AG04450 (cell line): ENCODE measurements at regions not wholly inside any gene's neighbourhood (a gene's known extent, or its start where the extent isn't known, plus 50 kb on each side); places are given as distances from the start of the nearest gene placed in this dataset.

Experiments used
- CTCF ChIA-PET: fragments of 300-600, 350-600 bp; formaldehyde crosslinking; extraction: SDS; loops from one replicate; lab custom pipeline; 2022; ENCODE audit warnings: antibody characterized with exemption, inconsistent platforms; lab: Charles Lee
- POLR2A ChIA-PET: fragments of 350-600 bp; formaldehyde crosslinking; extraction: SDS; loops from one replicate; lab custom pipeline; 2021; ENCODE audit warnings: antibody characterized with exemption, inconsistent platforms; lab: Yijun Ruan, JAX
- DNase-seq: peaks from one replicate; pipeline ENCODE4 v3.0.0-alpha.2; 2011; ENCODE audit warnings: low read depth, low spot score
- H3K27ac ChIP-seq: one replicate; pipeline ENCODE4 v1.5.1; 2012; ENCODE audit warnings: low read depth, low read length, control low read depth
- H3K27me3 ChIP-seq: one replicate; pipeline ENCODE4 v1.6.0; 2012; ENCODE audit warnings: low read length; ENCODE audit not compliant: control insufficient read depth, insufficient read depth
- H3K4me3 ChIP-seq: 2 replicates; pipeline ENCODE4 v1.5.1; 2011; ENCODE audit warnings: mild to moderate bottlenecking, low read depth, low read length, control low read depth
- H3K9me3 ChIP-seq: 2 replicates; pipeline ENCODE4 v1.5.1; 2012; ENCODE audit warnings: low read length; ENCODE audit not compliant: control insufficient read depth, insufficient read depth
- TF ChIP-seq, protein P1 (sequence below): IDR thresholded peaks from 2 replicates; pipeline ENCODE4 v1.5.1; 2011; ENCODE audit warnings: low read depth, low read length, control low read depth, inconsistent platforms

DNA sequence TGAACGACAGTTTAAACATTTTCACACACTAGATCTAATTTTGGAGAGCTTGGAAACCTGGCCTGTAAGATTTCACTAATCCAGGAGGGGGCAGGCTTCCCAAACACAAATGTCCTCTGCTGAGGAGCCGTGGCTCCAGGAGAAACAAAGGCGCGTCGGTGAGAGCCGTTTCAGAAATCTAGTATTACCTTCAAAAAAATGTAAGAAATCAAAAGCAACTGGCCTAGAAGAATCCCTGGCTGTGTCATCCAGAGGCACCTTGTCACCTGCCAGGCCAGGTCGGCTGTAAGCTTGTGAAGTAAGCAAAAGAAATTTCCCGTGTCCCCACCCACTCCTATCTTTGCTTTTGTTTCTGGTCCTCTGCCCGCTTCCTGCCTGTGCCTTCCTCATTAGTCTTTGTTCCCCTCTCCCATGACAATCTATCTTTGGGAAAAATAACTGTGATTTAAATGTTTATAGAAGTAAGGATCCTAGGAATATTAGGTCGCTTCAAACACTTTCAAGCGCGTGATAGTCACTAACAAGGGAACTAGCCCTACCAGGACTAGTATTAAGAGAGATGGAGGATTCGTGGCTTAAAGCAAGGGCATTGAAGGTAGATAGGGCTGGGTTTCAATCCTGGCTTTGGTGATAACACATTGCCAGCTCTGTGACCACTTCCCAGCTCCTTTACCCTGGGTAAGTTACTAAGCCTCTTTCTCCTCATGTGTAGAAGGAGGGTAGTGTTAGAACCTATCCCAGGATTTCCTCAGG lies 99.5 kb upstream of the STK39 start:
- CTCF ChIA-PET = interaction anchor here (0.5 to 8.0 kb wide), 51 partner anchors 9 to 909 kb away, joined by 3 to 105 read pairs (median 3); no protein-coding TSS in a partner anchor
- TF ChIP-seq, protein P1, sequence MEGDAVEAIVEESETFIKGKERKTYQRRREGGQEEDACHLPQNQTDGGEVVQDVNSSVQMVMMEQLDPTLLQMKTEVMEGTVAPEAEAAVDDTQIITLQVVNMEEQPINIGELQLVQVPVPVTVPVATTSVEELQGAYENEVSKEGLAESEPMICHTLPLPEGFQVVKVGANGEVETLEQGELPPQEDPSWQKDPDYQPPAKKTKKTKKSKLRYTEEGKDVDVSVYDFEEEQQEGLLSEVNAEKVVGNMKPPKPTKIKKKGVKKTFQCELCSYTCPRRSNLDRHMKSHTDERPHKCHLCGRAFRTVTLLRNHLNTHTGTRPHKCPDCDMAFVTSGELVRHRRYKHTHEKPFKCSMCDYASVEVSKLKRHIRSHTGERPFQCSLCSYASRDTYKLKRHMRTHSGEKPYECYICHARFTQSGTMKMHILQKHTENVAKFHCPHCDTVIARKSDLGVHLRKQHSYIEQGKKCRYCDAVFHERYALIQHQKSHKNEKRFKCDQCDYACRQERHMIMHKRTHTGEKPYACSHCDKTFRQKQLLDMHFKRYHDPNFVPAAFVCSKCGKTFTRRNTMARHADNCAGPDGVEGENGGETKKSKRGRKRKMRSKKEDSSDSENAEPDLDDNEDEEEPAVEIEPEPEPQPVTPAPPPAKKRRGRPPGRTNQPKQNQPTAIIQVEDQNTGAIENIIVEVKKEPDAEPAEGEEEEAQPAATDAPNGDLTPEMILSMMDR = peak; percentile 79
- POLR2A ChIA-PET = no interaction called here
- DNase-seq = peak; percentile 20
- H3K27ac ChIP-seq = no peak overlapping the region
- peak overlapping the region; percentile 71 for H3K4me3 ChIP-seq
- H3K9me3 ChIP-seq = no peaks in the 10 kb centered on the region; the same call in 1 of the 2 replicates
- H3K27me3 ChIP-seq = no peaks in the 10 kb centered on the region

- Histone ChIP-seq H3K27ac (no peak overlapping the region), H3K4me3 (no peak overlapping the region), H3K9me3 (no peaks in the 10 kb centered on the region; the same call in 1 of the 2 replicates), H3K27me3 (no peaks in the 10 kb centered on the region)
- peak; percentile 8 for DNase-seq
- ChIA-PET CTCF (interaction anchor here (0.6 to 8.0 kb wide), 17 partner anchors 9 to 572 kb away, joined by 3 to 105 read pairs (median 5); no protein-coding TSS in a partner anchor), POLR2A (interaction anchor here (0.5 kb wide), 1 partner anchor 193 kb away, joined by 3 read pairs; no protein-coding TSS in a partner anchor)
- TF ChIP-seq, protein P1 = peak; percentile 68
These were observed 100.7 kb upstream of the STK39 start for GRCh38 chr2:168348076-168348475.

GRCh38 chr2:168350380-168350779 lies 103.0 kb upstream of the STK39 start:
- no peak overlapping the region for H3K27ac ChIP-seq
- POLR2A ChIA-PET = no interaction called here
- CTCF ChIA-PET = interaction anchor here (8.0 kb wide), 1 partner anchor 356 kb away, joined by 100 read pairs; no protein-coding TSS in a partner anchor
- no peak for DNase-seq
- no peaks in the 10 kb centered on the region for H3K27me3 ChIP-seq
- TF ChIP-seq, protein P1 = 0 out of 2 replicates have a peak, but pooled peaks have one; percentile 8
- H3K9me3 ChIP-seq = no peaks in the 10 kb centered on the region; the same call in 1 of the 2 replicates
- no peak overlapping the region for H3K4me3 ChIP-seq

- ChIA-PET POLR2A (no interaction called here), CTCF (no interaction called here)
- Histone ChIP-seq H3K27ac (no peak overlapping the region), H3K9me3 (no peaks in the 10 kb centered on the region; the same call in 1 of the 2 replicates), H3K27me3 (no peaks in the 10 kb centered on the region), H3K4me3 (no peak overlapping the region)
- no peak for DNase-seq
- TF ChIP-seq, protein P1 = no peak
These were observed 102.8 kb upstream of the CERS6 start for GRCh38 chr2:168353251-168353650.

GRCh38 chr2:168354499-168354898 lies 101.6 kb upstream of the CERS6 start:
- TF ChIP-seq, protein P1 = no peak
- Histone ChIP-seq H3K9me3 (no peaks in the 10 kb centered on the region; the same call in 1 of the 2 replicates), H3K4me3 (no peak overlapping the region), H3K27me3 (no peaks in the 10 kb centered on the region), H3K27ac (no peak overlapping the region)
- no peak for DNase-seq
- ChIA-PET POLR2A (no interaction called here), CTCF (no interaction called here)
